Gastroesophageal sphincter (tissue), 4 donors: ENCODE measurements at regions not wholly inside any gene's neighbourhood (a gene's known extent, or its start where the extent isn't known, plus 50 kb on each side); places are given as distances from the start of the nearest gene placed in this dataset.
"Not testable (repeated sequence)": the region's sequence is repeated elsewhere in the genome, so short reads cannot be mapped to it uniquely, and the experiment has no call there.

ENCODE experiments used
- ATAC-seq: fragments of 150-250 bp; one replicate; pipeline ENCODE4 v1.9.1; 2016; ENCODE audit warnings: mild to moderate bottlenecking, moderate library complexity
- H3K27ac ChIP-seq, 4 donors: fragments of 200-600 bp; sonication (generic) in 3 of 4; 1 replicate in 3 of 4; 2 replicates in 1 of 4; pipeline ENCODE4 v1.5.1; 2016 to 2019
- H3K27me3 ChIP-seq: fragments of 200-600 bp; sonication (generic); one replicate; pipeline ENCODE4 v1.5.1; 2019
- H3K36me3 ChIP-seq, 2 donors: fragments of 200-600 bp; sonication (generic); one replicate each; pipeline ENCODE4 v1.5.1; 2019; ENCODE audit warnings: control low read depth in 1 of 2
- H3K4me1 ChIP-seq, 3 donors: fragments of 200-600 bp; sonication (generic); 1 replicate in 2 of 3; 2 replicates in 1 of 3; pipeline ENCODE4 v1.5.1; 2016 to 2019; ENCODE audit warnings: control low read depth in 2 of 3
- H3K4me3 ChIP-seq, 2 donors: fragments of 200-600 bp; sonication (generic); one replicate each; pipeline ENCODE4 v1.5.1; 2019; ENCODE audit warnings: mild to moderate bottlenecking in 1 of 2, moderate library complexity in 1 of 2
- H3K9me3 ChIP-seq, 3 donors: fragments of 200-600 bp; sonication (generic); one replicate each; pipeline ENCODE4 v1.5.1; 2017 to 2019; ENCODE audit warnings: control low read depth in 2 of 3
- EP300 ChIP-seq: sonication (generic); formaldehyde crosslinking; IDR thresholded peaks from one replicate; pipeline ENCODE4 v1.6.1; 2017; ENCODE audit warnings: antibody characterized with exemption, mild to moderate bottlenecking
- POLR2A ChIP-seq, 2 donors: fragments of 450-650 bp; IDR thresholded peaks; one replicate each; pipeline ENCODE4 v1.6.1; 2017; ENCODE audit warnings: antibody characterized with exemption in 2 of 2, mild to moderate bottlenecking in 2 of 2, moderate library complexity in 1 of 2
- POLR2AphosphoS5 ChIP-seq: sonication (generic); formaldehyde crosslinking; IDR thresholded peaks from one replicate; pipeline ENCODE4 v1.6.1; 2017; ENCODE audit warnings: antibody characterized with exemption
- WGBS, 2 donors: methylation state at CpG; one replicate each; pipeline ENCODE4 v1.1.5; 2018; ENCODE audit warnings: low coverage in 1 of 2; 5-methylcytosine and 5-hydroxymethylcytosine counted together
- TF ChIP-seq, protein P1 (sequence below), 4 experiments: fragments of 200-600 bp in 2 of 4; fragments of 450-650 bp in 2 of 4; sonication (generic) in 1 of 4; IDR thresholded peaks; one replicate each; pipeline ENCODE4 v1.5.1; 2017 to 2019; ENCODE audit warnings: antibody characterized with exemption in 4 of 4, mild to moderate bottlenecking in 2 of 4, moderate library complexity in 2 of 4

DNA sequence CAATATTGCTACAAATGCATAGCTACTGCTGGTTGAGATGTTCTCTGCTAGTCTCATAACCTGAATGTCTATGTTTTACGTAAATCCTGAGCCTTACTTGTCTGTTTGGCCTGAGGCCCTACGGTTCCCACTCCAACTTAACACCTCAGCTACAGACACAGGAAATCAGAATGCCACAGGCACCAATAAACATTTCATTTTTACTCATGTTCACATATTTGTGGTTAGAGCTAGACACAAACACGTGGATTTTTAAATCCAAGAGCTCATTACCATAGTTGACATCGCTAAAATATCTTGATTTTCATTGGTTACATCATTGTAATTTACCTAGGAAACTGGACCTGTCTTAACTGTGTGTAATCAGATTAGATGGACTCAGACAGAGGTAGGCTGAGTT lies 263.8 kb upstream of the CDH19 start:
- Histone ChIP-seq H3K9me3 (no peaks in the 10 kb centered on the region), H3K36me3 (no peaks in the 10 kb centered on the region), H3K4me3 (no peak overlapping the region), H3K4me1 (no peaks in the 10 kb centered on the region), H3K27ac (no peak overlapping the region), H3K27me3 (no peaks in the 10 kb centered on the region)
- TF ChIP-seq, protein P1, sequence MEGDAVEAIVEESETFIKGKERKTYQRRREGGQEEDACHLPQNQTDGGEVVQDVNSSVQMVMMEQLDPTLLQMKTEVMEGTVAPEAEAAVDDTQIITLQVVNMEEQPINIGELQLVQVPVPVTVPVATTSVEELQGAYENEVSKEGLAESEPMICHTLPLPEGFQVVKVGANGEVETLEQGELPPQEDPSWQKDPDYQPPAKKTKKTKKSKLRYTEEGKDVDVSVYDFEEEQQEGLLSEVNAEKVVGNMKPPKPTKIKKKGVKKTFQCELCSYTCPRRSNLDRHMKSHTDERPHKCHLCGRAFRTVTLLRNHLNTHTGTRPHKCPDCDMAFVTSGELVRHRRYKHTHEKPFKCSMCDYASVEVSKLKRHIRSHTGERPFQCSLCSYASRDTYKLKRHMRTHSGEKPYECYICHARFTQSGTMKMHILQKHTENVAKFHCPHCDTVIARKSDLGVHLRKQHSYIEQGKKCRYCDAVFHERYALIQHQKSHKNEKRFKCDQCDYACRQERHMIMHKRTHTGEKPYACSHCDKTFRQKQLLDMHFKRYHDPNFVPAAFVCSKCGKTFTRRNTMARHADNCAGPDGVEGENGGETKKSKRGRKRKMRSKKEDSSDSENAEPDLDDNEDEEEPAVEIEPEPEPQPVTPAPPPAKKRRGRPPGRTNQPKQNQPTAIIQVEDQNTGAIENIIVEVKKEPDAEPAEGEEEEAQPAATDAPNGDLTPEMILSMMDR (IDR thresholded peaks at IDR 0.05), result no peak
- no peak for TF ChIP-seq POLR2A (IDR thresholded peaks at IDR 0.05)
- no peak for TF ChIP-seq POLR2AphosphoS5
- no peak for TF ChIP-seq EP300
- WGBS, 2 donors, result 74 to 77% methylated on average over 4 of the region's 4 CpGs
- no peak for ATAC-seq

DNA sequence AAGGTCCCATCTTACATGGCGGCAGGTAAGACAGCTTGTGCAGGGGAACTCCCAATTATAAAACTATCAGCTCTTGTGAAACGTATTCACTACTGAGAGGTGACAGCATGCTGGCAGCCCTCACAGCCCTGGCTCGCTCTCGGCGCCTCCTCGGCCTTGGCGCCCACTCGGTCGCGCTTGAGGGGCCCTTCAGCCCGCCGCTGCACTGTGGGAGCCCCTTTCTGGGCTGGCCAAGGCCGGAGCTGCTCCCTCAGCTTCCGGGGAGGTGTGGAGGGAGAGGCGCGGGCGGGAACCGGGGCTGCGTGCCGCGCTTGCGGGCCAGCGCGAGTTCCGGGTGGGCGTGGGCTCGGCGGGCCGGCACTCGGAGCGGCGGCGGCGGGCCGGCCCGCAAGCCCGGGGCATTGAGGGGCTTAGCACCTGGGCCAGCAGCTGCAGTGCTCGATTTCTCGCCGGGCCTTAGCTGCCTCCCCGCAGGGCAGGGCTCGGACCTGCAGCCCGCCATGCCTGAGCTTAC lies 262.6 kb upstream of the CDH19 start:
- H3K9me3 ChIP-seq, H3K27ac ChIP-seq, H3K27me3 ChIP-seq, H3K4me1 ChIP-seq, H3K4me3 ChIP-seq, H3K36me3 ChIP-seq, ATAC-seq: not testable (repeated sequence)
- WGBS, 2 donors, result 100% methylated on average over 1 of the region's 43 CpGs; no CpG with 5 or more reads in 1 of the 2 donors

DNA sequence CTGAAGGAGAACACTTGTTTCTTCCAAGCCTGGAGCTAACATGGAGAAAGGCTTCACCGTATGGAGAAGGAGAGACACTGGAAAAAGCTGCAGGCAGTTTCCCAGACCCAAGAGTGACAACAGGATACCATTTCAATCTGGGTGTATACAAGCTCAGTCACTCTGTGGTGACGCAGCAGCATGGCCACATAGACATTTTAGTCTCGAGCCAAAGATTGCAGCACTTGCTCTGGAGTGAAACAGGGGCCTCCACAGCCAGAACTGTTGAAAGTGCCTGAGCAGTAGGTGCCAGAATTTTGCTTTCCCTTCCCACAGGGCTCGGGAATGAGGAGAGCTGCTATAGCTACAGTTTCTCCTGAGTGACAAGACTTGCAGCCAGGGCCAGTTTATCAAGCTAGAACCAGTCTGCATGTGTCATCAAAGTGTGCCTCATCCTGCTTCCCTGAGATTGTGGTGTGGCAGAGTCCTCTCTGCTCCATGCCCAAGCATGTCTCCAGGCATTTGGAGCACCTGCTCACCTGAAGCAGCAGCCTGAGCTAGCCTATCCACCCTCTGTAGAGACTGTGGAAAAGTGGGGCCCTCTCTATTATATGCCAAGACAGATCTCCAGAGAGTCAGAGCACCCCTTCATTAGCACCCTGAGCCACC lies 234.6 kb upstream of the CDH19 start:
- Histone ChIP-seq H3K9me3 (no peaks in the 10 kb centered on the region), H3K36me3 (no peaks in the 10 kb centered on the region), H3K4me1 (no peaks in the 10 kb centered on the region), H3K27me3 (no peaks in the 10 kb centered on the region), H3K4me3 (no peak overlapping the region), H3K27ac (no peak overlapping the region)
- TF ChIP-seq POLR2A (IDR thresholded peaks at IDR 0.05) (no peak), EP300 (no peak), POLR2AphosphoS5 (no peak)
- TF ChIP-seq, protein P1 (IDR thresholded peaks at IDR 0.05), result no peak
- WGBS, 2 donors, result 67 to 89% methylated on average over 3 of the region's 4 CpGs
- ATAC-seq, result no peak

DNA sequence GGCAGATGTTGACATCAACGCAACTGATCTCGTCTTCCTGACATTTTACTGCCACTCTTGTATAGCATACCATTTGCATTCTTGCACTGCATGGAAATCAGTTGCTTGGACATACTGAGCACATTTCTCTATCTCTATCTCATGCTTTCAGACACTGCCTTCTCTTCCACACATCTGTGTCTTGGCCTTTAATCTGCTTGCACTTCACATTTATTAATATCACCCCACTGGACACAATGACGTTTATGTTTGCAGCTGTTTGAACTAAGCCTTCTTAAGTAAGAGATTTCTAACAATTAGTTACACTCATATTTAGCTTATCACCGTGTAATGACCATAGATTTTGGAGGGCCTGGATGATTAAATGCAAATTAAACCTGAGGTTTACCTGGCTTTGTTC lies 229.8 kb upstream of the CDH19 start:
- Histone ChIP-seq H3K9me3 (no peaks in the 10 kb centered on the region), H3K4me1 (no peaks in the 10 kb centered on the region), H3K4me3 (no peak overlapping the region), H3K27ac (no peak overlapping the region), H3K27me3 (no peaks in the 10 kb centered on the region), H3K36me3 (no peaks in the 10 kb centered on the region)
- ATAC-seq, result no peak
- no peak for TF ChIP-seq EP300
- TF ChIP-seq POLR2AphosphoS5, result no peak
- no peak for TF ChIP-seq POLR2A (IDR thresholded peaks at IDR 0.05)
- TF ChIP-seq, protein P1 (IDR thresholded peaks at IDR 0.05), result no peak
- 33 to 50% methylated on average over 4 of the region's 4 CpGs for WGBS, 2 donors

DNA sequence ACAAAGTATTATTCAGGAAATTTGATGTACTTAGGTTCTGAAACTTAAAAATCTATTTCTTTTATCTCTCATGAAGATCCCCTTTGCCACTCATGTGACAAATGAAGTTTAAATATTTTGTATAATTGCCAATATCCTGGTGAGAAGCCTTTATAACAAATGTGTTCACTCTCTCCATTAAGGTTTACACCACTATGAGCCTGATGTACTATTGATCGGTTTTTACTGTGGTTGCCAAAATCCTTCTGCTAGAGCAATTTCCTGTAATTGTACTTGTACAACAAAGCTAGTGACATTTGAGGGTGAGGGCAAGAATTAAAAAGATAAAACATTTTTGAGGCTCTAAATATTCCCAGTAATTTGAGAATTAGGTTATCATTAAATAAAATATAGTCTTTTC lies 222.3 kb upstream of the CDH19 start:
- Histone ChIP-seq H3K4me3 (no peak overlapping the region), H3K27ac (no peak overlapping the region), H3K27me3 (no peaks in the 10 kb centered on the region), H3K9me3 (no peaks in the 10 kb centered on the region), H3K36me3 (no peaks in the 10 kb centered on the region), H3K4me1 (no peaks in the 10 kb centered on the region)
- no peak for ATAC-seq
- TF ChIP-seq POLR2A (IDR thresholded peaks at IDR 0.05) (no peak), POLR2AphosphoS5 (no peak), EP300 (no peak)
- TF ChIP-seq, protein P1 (IDR thresholded peaks at IDR 0.05), result no peak
- 80 to 90% methylated on average over 1 of the region's 1 CpG for WGBS, 2 donors
